PC-3 (cell line): ENCODE measurements at regions not wholly inside any gene's neighbourhood (a gene's known extent, or its start where the extent isn't known, plus 50 kb on each side); places are given as distances from the start of the nearest gene placed in this dataset.

Source experiments
- ATAC-seq: fragments of 200-7000 bp; cut with Tn5 transposase; 2 replicates; pipeline ENCODE4 v1.9.1; 2020; ENCODE audit warnings: mild to moderate bottlenecking, moderate library complexity
- BruUV-seq: library from RNA; stranded (reverse); fragments of 400-500 nt; replicated peaks from 2 replicates; lab custom pipeline; 2021; lab: Mats Ljungman, UMichigan
- CTCF ChIA-PET: fragments of 300-600 bp; sonication (Branson Sonifier 250); formaldehyde crosslinking; loops from one replicate; lab custom pipeline; 2022; ENCODE audit warnings: antibody characterized with exemption; lab: Charles Lee
- POLR2A ChIA-PET: fragments of 300-600 bp; sonication (Branson Sonifier 250); formaldehyde crosslinking; loops from one replicate; lab custom pipeline; 2022; ENCODE audit warnings: antibody characterized with exemption; ENCODE audit not compliant: unreplicated experiment; lab: Charles Lee
- DNase-seq: peaks from one replicate; pipeline ENCODE4 v3.0.0-alpha.2; 2015
- H2AFZ ChIP-seq: fragments of 300-600 bp; sonication (generic); 2 replicates; pipeline ENCODE4 v1.6.0; 2016; ENCODE audit warnings: antibody characterized with exemption, low read length
- H3F3A ChIP-seq: fragments of 300-600 bp; sonication (generic); one replicate; pipeline ENCODE4 v1.6.0; 2017; ENCODE audit warnings: antibody characterized with exemption, low read length, control low read depth, mild to moderate bottlenecking; ENCODE audit not compliant: unreplicated experiment
- H3K27ac ChIP-seq: fragments of 300-600 bp; sonication (generic); 2 replicates; pipeline ENCODE4 v1.5.1; 2016; ENCODE audit warnings: mild to moderate bottlenecking, low read length
- H3K27me3 ChIP-seq: fragments of 300-600 bp; sonication (generic); 2 replicates; pipeline ENCODE4 v1.6.1; 2016; ENCODE audit warnings: low read length, mixed read lengths
- H3K36me3 ChIP-seq: fragments of 300-600 bp; sonication (generic); 2 replicates; pipeline ENCODE4 v1.6.1; 2016; ENCODE audit warnings: low read depth, mixed run types, low read length, mixed read lengths
- H3K4me1 ChIP-seq: fragments of 300-600 bp; sonication (generic); 2 replicates; pipeline ENCODE4 v1.5.1; 2016; ENCODE audit warnings: low read length; ENCODE audit not compliant: insufficient read depth
- H3K4me2 ChIP-seq: fragments of 300-600 bp; sonication (generic); 2 replicates; pipeline ENCODE4 v1.6.0; 2016; ENCODE audit warnings: low read length
- H3K4me3 ChIP-seq: fragments of 300-600 bp; sonication (generic); 2 replicates; pipeline ENCODE4 v1.5.1; 2016; ENCODE audit warnings: mild to moderate bottlenecking, low read length, mixed read lengths
- H3K79me2 ChIP-seq: fragments of 300-600 bp; sonication (generic); 2 replicates; pipeline ENCODE4 v1.6.1; 2017; ENCODE audit warnings: low read length, mixed read lengths
- H3K9ac ChIP-seq: fragments of 300-600 bp; sonication (generic); 2 replicates; pipeline ENCODE4 v1.6.0; 2016; ENCODE audit warnings: mild to moderate bottlenecking, low read length
- H3K9me2 ChIP-seq: fragments of 300-600 bp; sonication (generic); replicated peaks from 2 replicates; pipeline ENCODE4 v1.6.1; 2016; ENCODE audit warnings: mixed run types, low read length, mixed read lengths
- H3K9me3 ChIP-seq: fragments of 300-600 bp; sonication (generic); 2 replicates; pipeline ENCODE4 v1.6.1; 2016; ENCODE audit warnings: low read length, mixed read lengths
- H4K20me1 ChIP-seq: fragments of 300-600 bp; sonication (generic); 2 replicates; pipeline ENCODE4 v1.6.1; 2016; ENCODE audit warnings: low read length, mixed read lengths
- CTCF ChIP-seq: fragments of 300-600 bp; sonication (generic); conservative IDR thresholded peaks from 2 replicates; pipeline ENCODE4 v1.5.1; 2017; ENCODE audit warnings: antibody characterized with exemption, low read depth, mild to moderate bottlenecking, low read length
- EZH2 ChIP-seq: fragments of 300-600 bp; sonication (generic); IDR thresholded peaks from one replicate; pipeline ENCODE4 v1.6.1; 2017; ENCODE audit warnings: antibody characterized with exemption, mild to moderate bottlenecking, low read length; ENCODE audit not compliant: unreplicated experiment
- EZH2phosphoT487 ChIP-seq: fragments of 300-600 bp; sonication (generic); IDR thresholded peaks from 2 replicates; pipeline ENCODE4 v1.6.1; 2018; ENCODE audit warnings: mild to moderate bottlenecking, antibody characterized with exemption, low read length, borderline replicate concordance
- intact Hi-C: fragments of 100-400 bp; cut with micrococcal nuclease; formaldehyde crosslinking; loops from 2 replicates; pipeline ENCODE4 v1.9.0; 2023

GRCh38 chr22:23408321-23408720 is 171.8 kb downstream of the IGLL1 start:
- Histone ChIP-seq H2AFZ (no peak overlapping the region), H3K9me2 (no peaks in the 10 kb centered on the region), H3K79me2 (no peaks in the 10 kb centered on the region), H3K36me3 (no peaks in the 10 kb centered on the region), H3K27me3 (peaks cover 17% of the 10 kb centered on the region), H3K4me1 (no peaks in the 10 kb centered on the region), H3K4me2 (no peak overlapping the region), H3F3A (no peaks in the 10 kb centered on the region), H3K9me3 (no peaks in the 10 kb centered on the region), H4K20me1 (no peaks in the 10 kb centered on the region), H3K9ac (no peak overlapping the region), H3K27ac (no peak overlapping the region), H3K4me3 (no peak overlapping the region)
- ATAC-seq (no peak), DNase-seq (peak; percentile 6)
- BruUV-seq = no TSS peak
- ChIA-PET POLR2A (no interaction called here), CTCF (no interaction called here)
- no peak for TF ChIP-seq EZH2
- TF ChIP-seq CTCF = no peak
- TF ChIP-seq EZH2phosphoT487 = no peak
- intact Hi-C loops = no loop called here

DNA sequence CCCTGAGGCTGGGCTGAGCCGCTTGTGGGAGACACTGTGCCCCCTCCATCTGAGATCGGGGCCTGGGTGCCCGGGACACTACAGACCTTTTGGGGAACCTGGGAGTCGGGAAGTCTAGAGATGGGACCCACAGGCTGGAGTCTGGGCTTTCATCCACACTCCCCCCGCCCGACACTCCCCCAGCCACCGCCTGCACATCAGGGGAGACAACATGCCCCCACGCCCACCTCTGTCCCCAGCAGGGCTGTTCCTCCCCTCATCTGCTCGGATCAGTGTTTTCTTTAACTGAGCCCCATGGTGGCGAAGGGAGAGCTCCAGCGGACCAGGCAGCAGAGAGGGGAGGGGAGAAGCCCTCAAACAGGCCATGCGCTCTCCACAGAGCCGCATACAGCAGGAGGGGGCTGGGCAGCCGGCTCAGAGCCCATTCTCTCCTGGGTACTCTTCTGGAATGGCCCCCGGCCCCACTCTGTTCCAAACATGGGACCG is 174.7 kb downstream of the IGLL1 start:
- H3K9me3 ChIP-seq = no peaks in the 10 kb centered on the region
- peaks cover 11% of the 10 kb centered on the region for H3K27me3 ChIP-seq
- no peak overlapping the region for H3K9ac ChIP-seq
- intact Hi-C loops = no loop called here
- no TSS peak for BruUV-seq
- H3K4me3 ChIP-seq = no peak overlapping the region
- no peaks in the 10 kb centered on the region for H4K20me1 ChIP-seq
- H3K36me3 ChIP-seq = no peaks in the 10 kb centered on the region
- no peak for DNase-seq
- CTCF ChIA-PET = no interaction called here
- no peaks in the 10 kb centered on the region for H3K79me2 ChIP-seq
- TF ChIP-seq EZH2 = no peak
- no peak for ATAC-seq
- no peaks in the 10 kb centered on the region for H3F3A ChIP-seq
- POLR2A ChIA-PET = no interaction called here
- H3K27ac ChIP-seq = no peak overlapping the region
- no peaks in the 10 kb centered on the region for H3K9me2 ChIP-seq
- no peak overlapping the region for H2AFZ ChIP-seq
- H3K4me1 ChIP-seq = no peaks in the 10 kb centered on the region
- no peak overlapping the region for H3K4me2 ChIP-seq

DNA sequence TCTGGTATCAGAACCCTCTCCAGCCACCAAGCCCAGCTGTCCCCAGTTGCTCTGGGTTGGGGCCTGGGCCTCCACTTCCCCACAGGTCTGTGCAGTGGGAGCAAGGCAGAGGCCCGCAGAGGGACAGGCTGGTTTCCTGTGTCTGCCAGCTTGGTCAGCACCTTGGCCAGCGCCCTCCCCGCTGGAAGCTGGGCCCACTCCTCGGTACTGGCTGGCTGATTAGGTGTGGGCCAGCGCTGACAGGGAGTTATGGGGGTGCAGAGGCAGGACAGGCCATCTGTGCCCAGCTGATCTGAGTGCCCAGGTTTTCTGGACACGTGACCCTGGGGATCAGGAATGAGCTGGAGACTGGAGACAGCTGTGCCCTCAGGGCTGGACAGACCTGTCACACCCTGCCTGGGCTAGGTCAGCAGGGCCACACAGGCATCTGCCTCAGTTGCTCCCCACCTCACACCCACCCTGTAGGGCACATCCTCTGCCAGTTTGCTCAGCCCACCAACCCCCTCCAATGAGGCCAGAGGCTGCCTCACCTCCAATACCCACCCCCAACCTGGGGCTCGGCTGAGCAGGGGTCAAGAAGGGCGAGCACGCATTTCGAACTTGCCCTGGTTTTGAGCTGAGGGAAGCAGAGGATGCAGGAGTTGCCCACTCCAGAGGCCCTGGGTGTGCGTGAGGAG is 175.3 kb downstream of the IGLL1 start:
- DNase-seq = peak; percentile 31
- CTCF ChIA-PET = no interaction called here
- POLR2A ChIA-PET = no interaction called here

More for the DNA sequence above, 175.3 kb downstream of the IGLL1 start:
- H2AFZ ChIP-seq = no peak overlapping the region
- no peak for ATAC-seq
- H3K9me3 ChIP-seq = no peaks in the 10 kb centered on the region
- BruUV-seq = no TSS peak
- TF ChIP-seq CTCF (no peak), EZH2 (no peak), EZH2phosphoT487 (no peak)
- peaks cover 5% of the 10 kb centered on the region for H3K27me3 ChIP-seq
- H4K20me1 ChIP-seq = no peaks in the 10 kb centered on the region
- H3K4me1 ChIP-seq = no peaks in the 10 kb centered on the region
- no peaks in the 10 kb centered on the region for H3K36me3 ChIP-seq
- no peak overlapping the region for H3K9ac ChIP-seq
- H3K79me2 ChIP-seq = no peaks in the 10 kb centered on the region
- H3K9me2 ChIP-seq = no peaks in the 10 kb centered on the region
- no peak overlapping the region for H3K4me2 ChIP-seq
- H3K4me3 ChIP-seq = no peak overlapping the region
- no peak overlapping the region for H3K27ac ChIP-seq
- intact Hi-C loops = no loop called here
- no peaks in the 10 kb centered on the region for H3F3A ChIP-seq
